Lower lobe of right lung (tissue), 2 donors: ENCODE measurements at regions not wholly inside any gene's neighbourhood (a gene's known extent, or its start where the extent isn't known, plus 50 kb on each side); places are given as distances from the start of the nearest gene placed in this dataset.
A peak's percentile ranks its signal among the peaks of the same experiment; 100 is the strongest.

ENCODE experiments used
- ATAC-seq, 2 donors: fragments of 200-7000 bp; cut with Tn5 transposase; one replicate each; pipeline ENCODE4 v1.9.1; 2020 to 2022; ENCODE audit warnings: mild to moderate bottlenecking in 2 of 2, moderate library complexity in 2 of 2
- DNase-seq: peaks from one replicate; pipeline ENCODE4 v3.0.0-alpha.2; 2020
- H3K27ac ChIP-seq: fragments of 200-600 bp; one replicate; pipeline ENCODE4 v1.8.0; 2022
- H3K27me3 ChIP-seq: fragments of 200-600 bp; one replicate; pipeline ENCODE4 v1.8.0; 2022; ENCODE audit warnings: low read depth
- H3K36me3 ChIP-seq: fragments of 200-600 bp; one replicate; pipeline ENCODE4 v1.8.0; 2022; ENCODE audit warnings: mild to moderate bottlenecking
- H3K4me1 ChIP-seq: fragments of 200-600 bp; one replicate; pipeline ENCODE4 v1.8.0; 2022
- H3K4me3 ChIP-seq: fragments of 200-600 bp; one replicate; pipeline ENCODE4 v1.8.0; 2022; ENCODE audit warnings: mild to moderate bottlenecking
- H3K9me3 ChIP-seq: fragments of 200-600 bp; one replicate; pipeline ENCODE4 v1.8.0; 2022
- CTCF ChIP-seq: fragments of 200-600 bp; IDR thresholded peaks from one replicate; pipeline ENCODE4 v1.8.0; 2022; ENCODE audit warnings: antibody characterized with exemption, mild to moderate bottlenecking
- intact Hi-C: fragments of 100-400 bp; cut with DNase I; formaldehyde crosslinking; loops from one replicate; pipeline ENCODE4 v1.11.0; 2022
- donor health status: DM: no; HTN: yes; CAD: no; lungs with severe emphysema.

GRCh38 chr2:33788044-33788443 is 188.9 kb upstream of the FAM98A start:
- H3K27me3 ChIP-seq = no peaks in the 10 kb centered on the region
- no peaks in the 10 kb centered on the region for H3K4me1 ChIP-seq
- no peak for TF ChIP-seq CTCF
- H3K36me3 ChIP-seq = no peaks in the 10 kb centered on the region
- H3K9me3 ChIP-seq = no peaks in the 10 kb centered on the region
- intact Hi-C loops = no loop called here
- ATAC-seq (no peak), DNase-seq (no peak)
- no peak overlapping the region for H3K27ac ChIP-seq
- H3K4me3 ChIP-seq = no peak overlapping the region

- Histone ChIP-seq H3K4me3 (no peak overlapping the region), H3K4me1 (no peaks in the 10 kb centered on the region), H3K9me3 (no peaks in the 10 kb centered on the region), H3K27ac (no peak overlapping the region), H3K36me3 (no peaks in the 10 kb centered on the region), H3K27me3 (no peaks in the 10 kb centered on the region)
- intact Hi-C loops = no loop called here
- DNase-seq (no peak), ATAC-seq (no peak)
- no peak for TF ChIP-seq CTCF
These were observed 187.8 kb upstream of the FAM98A start for GRCh38 chr2:33786881-33787280.

GRCh38 chr2:33785201-33786106 is 186.4 kb upstream of the FAM98A start:
- Histone ChIP-seq H3K27ac (no peak overlapping the region), H3K27me3 (no peaks in the 10 kb centered on the region), H3K36me3 (no peaks in the 10 kb centered on the region), H3K9me3 (no peaks in the 10 kb centered on the region), H3K4me3 (no peak overlapping the region), H3K4me1 (no peaks in the 10 kb centered on the region)
- DNase-seq (no peak), ATAC-seq (peak; percentile 37 to 66)
- intact Hi-C loops = no loop called here
- TF ChIP-seq CTCF = no peak

GRCh38 chr2:33784488-33784887 is 185.4 kb upstream of the FAM98A start:
- H3K27ac ChIP-seq = no peak overlapping the region
- no peaks in the 10 kb centered on the region for H3K36me3 ChIP-seq
- intact Hi-C loops = no loop called here
- H3K4me1 ChIP-seq = no peaks in the 10 kb centered on the region
- no peaks in the 10 kb centered on the region for H3K27me3 ChIP-seq
- DNase-seq = no peak
- no peak for TF ChIP-seq CTCF
- ATAC-seq = no peak
- H3K4me3 ChIP-seq = no peak overlapping the region
- no peaks in the 10 kb centered on the region for H3K9me3 ChIP-seq

- H3K27me3 ChIP-seq = no peaks in the 10 kb centered on the region
- intact Hi-C loops = no loop called here
These were observed 183.5 kb upstream of the FAM98A start for GRCh38 chr2:33782395-33783230.

More at GRCh38 chr2:33782395-33783230, 183.5 kb upstream of the FAM98A start:
- no peak for DNase-seq
- Histone ChIP-seq H3K9me3 (no peaks in the 10 kb centered on the region), H3K4me1 (no peaks in the 10 kb centered on the region), H3K4me3 (no peak overlapping the region), H3K27ac (no peak overlapping the region), H3K36me3 (no peaks in the 10 kb centered on the region)
- TF ChIP-seq CTCF = no peak
- no peak for ATAC-seq
